Gastrocnemius medialis (tissue), 4 donors: ENCODE measurements at regions not wholly inside any gene's neighbourhood (a gene's known extent, or its start where the extent isn't known, plus 50 kb on each side); places are given as distances from the start of the nearest gene placed in this dataset.

Experiments used
- POLR2A ChIP-seq, 2 donors: fragments of 450-650 bp; IDR thresholded peaks; one replicate each; pipeline ENCODE4 v1.6.1; 2017; ENCODE audit warnings: antibody characterized with exemption in 2 of 2, mild to moderate bottlenecking in 2 of 2, moderate library complexity in 2 of 2
- TF ChIP-seq, protein P1 (sequence below), 5 experiments: fragments of 450-650 bp in 3 of 5; fragments of 200-600 bp in 2 of 5; sonication (generic) in 2 of 5; IDR thresholded peaks in 4 of 5; conservative IDR thresholded peaks in 1 of 5; 1 replicate in 4 of 5; 2 replicates in 1 of 5; pipeline ENCODE4 v1.5.1; 2016 to 2019; ENCODE audit warnings: antibody characterized with exemption in 5 of 5, mild to moderate bottlenecking in 3 of 5, moderate library complexity in 3 of 5

DNA sequence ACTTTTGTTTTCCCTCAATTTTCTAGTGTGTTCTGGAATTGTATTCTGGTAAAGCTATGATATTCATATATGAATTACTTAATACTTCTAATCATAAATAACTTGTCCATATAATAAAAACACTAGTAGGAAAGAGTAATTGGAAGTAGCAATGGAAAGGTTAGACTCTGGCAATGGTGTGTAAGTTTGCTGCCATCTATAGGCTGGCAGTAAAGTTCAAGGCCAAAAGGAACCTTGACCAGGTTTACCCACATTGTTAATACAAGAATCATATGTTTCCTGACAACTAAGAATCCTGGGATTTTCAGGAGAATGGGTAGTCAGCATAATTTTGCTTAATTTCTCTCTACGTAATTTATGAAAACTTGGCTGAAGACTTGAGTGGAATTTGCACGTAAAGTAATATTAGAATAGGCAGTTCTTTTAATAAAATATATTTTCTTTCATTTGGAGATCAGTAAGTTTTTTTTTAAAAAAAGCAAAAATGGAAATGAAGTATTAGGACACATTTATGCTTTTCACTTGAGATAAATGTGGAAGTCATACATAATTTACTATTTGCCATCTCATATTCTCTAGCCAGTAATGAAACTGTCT is 926.7 kb downstream of the GALC start:
- TF ChIP-seq, protein P1, sequence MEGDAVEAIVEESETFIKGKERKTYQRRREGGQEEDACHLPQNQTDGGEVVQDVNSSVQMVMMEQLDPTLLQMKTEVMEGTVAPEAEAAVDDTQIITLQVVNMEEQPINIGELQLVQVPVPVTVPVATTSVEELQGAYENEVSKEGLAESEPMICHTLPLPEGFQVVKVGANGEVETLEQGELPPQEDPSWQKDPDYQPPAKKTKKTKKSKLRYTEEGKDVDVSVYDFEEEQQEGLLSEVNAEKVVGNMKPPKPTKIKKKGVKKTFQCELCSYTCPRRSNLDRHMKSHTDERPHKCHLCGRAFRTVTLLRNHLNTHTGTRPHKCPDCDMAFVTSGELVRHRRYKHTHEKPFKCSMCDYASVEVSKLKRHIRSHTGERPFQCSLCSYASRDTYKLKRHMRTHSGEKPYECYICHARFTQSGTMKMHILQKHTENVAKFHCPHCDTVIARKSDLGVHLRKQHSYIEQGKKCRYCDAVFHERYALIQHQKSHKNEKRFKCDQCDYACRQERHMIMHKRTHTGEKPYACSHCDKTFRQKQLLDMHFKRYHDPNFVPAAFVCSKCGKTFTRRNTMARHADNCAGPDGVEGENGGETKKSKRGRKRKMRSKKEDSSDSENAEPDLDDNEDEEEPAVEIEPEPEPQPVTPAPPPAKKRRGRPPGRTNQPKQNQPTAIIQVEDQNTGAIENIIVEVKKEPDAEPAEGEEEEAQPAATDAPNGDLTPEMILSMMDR (IDR thresholded peaks at IDR 0.05 in 4 of 5, conservative IDR thresholded peaks at IDR 0.05 in 1 of 5) = no peak
- no peak for TF ChIP-seq POLR2A (IDR thresholded peaks at IDR 0.05)
